ENCODE measurements at regions not wholly inside any gene's neighbourhood (a gene's known extent, or its start where the extent isn't known, plus 50 kb on each side); places are given as distances from the start of the nearest gene placed in this dataset.

DNA sequence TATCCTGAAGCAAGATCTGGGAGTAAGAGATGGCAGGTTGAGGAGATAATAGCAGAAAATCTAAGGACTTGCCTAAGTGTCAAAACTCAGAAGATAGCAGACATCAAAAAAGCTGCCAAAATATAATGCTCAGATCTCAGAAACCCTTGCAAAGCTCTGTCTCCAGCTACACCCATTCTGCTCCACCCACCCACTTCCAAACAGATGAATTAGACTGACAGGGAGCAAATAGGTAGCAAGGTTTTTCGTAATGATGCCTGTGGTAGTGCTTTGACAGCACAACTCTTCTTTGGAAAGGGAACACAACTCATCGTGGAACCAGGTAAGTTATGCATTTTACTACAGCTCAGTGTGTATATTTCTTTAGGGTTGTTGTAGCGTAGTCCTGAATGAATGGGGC, 132.6 kb downstream of the DAD1 start:
- no peak for DNase-seq (ENCODE audit: low read depth)

DNA sequence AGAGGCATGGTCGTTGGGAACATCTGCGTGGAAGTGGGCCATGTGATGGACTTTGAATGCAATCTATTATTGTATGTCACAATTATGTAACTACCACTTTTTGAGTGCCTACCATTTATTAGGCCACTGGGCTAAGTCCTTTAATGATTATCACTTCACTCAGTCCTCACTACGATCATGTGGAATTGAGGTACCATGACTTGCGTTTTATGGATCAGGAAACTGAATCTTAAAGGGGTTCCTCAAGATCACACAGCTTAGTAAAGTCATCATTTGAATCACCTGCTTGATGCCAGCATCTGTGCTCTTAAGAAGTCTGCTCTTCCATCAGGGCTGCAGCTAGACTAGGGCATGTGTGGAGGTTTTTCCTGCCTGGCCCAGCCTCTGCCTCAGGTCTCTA, 136.7 kb downstream of the DAD1 start:
- no peak for DNase-seq (ENCODE audit: low read depth)

DNA sequence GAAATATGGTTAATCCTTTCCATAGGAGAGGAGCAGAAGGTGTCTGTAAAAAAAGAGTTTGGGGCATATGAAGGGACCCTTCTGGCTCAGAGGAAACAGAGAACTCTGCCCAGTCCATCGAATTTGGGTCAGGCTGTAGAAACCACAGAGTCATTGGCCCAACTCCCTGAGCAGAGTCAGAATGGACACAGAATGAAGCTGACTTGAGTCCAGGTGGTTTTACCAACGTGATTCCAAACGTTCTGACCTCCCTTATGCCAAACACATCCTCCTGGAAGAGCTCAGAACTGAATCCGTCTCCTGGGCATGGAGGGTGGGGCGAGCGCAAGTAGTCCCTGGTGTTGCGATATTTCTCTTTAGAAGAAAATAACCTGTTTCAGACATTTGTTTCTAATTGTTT, 138.8 kb downstream of the DAD1 start:
- DNase-seq (ENCODE audit: low read depth), result no peak

DNA sequence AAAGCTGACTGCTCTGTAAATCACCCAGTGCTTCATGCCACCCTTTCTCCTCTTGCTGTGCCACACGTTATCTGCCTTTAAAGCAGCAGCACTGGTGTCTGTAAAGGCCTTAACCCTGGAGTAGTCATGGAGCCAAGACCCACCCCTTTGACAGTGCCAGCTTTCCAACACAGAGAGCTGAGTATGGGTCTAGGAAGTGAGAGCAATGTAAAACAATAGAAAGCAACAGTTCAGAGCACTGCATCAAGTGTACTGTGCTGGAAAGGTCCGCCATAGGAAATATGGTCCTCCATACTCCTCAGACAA, 139.5 kb downstream of the DAD1 start:
- no peak for DNase-seq (ENCODE audit: low read depth)

DNA sequence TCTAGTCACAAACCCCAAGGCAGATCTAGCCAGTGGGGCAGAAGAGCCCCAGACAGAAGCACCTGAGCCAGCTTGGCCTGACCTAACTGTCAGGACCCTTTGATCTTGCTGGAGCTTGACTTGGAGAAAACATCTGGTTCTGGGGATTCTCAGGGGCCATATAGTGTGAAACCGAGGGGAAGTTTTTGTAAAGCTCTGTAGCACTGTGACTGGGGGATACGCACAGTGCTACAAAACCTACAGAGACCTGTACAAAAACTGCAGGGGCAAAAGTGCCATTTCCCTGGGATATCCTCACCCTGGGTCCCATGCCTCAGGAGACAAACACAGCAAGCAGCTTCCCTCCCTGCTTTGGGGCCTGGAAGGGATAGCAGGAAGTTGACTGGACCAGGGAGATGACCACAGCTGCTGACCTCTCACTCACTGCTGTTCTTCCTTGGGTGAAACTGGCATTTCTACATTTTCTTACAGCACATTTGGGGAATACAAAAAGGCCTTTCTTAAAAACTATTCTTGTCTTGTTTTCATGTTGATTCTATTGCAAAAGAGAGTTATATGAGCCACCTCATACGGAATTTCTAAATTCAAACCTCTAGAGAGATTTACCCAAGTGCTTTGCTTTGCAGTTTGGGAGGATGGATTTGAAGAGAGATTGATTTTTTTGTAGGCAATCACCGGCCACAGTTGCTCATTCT, 140.0 kb downstream of the DAD1 start:
- DNase-seq (ENCODE audit: low read depth), result no peak

DNA sequence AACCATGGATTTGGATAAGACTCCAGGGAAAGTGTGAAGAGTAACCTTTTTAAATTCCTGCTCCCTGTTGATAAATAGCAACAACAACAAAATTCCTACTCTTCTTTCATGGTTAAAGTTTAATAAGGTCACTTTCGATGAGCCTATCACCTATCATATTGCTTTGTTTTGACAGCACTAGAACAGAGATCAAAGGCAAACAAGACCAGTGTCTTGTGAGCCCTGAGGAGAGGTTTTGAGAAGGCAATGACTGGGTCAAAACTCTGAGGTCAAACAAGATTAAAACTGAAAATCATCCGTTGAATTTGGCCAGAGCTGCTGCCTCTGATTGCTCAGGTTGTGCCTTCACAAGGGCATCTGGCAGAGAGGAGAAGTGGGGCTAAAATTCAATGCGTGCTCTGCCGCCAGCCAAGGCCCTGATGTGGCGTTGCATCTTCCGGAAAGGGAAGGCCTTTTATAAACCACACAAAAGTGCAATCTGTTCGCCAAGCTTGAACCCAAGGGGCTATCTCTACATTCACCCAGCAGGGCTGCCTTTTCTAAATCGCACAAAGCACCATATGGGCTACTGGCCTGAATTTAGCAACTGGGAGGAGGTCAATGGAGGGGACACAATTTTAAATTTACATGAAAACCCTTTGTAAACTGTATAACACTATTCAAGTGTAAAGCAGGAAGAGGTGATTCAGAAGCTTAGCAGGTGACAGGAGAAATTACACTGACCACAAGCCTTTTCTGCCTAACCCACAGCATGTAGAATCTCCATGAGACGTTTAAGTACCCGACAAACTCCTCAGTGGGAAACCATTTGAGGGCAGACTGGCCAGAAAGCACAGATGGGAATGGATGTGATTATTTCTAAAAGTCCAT, 140.8 kb downstream of the DAD1 start:
- DNase-seq (ENCODE audit: low read depth), result no peak

DNA sequence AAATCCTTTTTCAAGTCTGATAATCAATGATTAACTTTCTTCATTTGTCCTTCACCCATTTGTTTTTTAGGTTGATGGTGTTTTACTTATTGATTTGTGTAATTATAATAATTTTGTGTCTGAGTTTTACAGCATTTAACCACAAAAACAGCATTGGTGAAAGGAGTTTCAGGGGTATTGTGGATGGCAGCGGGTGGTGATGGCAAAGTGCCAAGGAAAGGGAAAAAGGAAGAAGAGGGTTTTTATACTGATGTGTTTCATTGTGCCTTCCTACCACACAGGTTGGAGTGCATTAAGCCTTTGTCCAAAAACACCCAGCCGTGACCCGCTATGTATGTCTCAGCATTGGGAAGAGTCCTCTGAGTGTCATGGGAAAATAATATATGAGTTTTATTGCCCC, 150.3 kb downstream of the DAD1 start:
- DNase-seq (ENCODE audit: low read depth), result no peak

DNA sequence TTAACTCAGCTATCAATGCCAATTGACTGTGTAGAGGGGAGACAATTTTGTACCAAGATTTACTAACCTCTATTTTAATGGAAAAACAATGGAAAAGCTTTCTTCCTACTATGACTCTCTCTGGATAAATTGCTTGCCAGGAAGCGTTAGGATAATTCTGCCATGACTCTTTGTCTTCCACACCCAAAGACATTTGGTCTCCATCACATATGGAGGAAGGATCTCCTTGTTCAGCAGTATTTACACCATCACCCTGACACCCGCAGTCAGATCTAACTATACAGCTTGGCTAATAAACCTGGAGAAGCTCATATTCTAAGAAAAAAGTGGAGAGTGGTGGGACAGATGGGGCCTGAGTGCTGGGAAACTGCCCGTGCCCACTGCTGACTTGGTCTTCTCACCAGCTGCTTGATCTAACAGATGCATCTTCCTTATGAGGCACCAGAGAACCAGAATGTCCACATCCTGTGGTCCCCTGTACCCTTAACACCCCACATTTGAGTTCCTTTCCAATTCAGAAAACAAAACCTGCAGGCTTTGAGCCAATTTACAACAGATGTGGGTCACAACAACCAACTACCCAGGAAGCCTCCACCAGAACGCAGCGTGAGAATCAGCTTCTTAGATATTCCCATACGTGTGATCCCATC, 154.0 kb downstream of the DAD1 start:
- no peak for DNase-seq (ENCODE audit: low read depth)

DNA sequence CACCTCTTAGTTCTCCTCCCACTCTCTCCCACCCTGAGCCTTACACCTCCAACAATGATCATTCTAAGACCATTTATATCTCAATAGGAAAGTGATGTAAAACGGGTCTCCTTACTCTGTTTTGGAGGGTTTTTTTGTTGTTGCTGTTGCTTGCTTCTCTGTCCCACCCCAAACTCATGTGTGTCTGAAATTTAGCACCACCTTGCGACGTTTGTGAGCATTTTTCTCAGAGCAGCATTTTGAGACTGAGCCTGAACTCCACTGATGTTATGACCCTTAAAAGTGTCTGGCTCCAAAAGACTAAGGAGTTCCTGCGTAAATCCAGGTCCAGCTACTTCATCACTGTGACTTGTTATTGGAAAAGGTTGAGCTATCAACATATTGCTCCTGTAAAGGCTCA, 155.0 kb downstream of the DAD1 start:
- DNase-seq (ENCODE audit: low read depth), result no peak

DNA sequence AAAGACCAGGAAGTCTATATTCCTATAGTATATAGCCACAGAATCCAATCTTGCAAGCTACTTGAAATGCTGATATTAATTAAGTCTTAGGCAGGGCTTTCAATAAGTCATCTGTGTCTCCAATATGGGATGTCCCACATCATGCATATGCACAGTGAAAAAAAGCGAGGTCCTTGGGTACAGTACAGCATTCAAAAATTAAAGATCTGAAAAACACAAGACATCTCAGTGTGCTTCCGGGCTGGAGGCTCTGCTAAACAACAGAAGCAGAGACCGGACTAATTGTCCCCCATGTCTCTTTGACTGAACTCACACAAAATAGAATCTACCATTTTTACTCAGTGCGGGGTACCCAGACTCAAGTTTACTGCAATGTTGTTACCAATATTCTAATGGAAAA, 156.0 kb downstream of the DAD1 start:
- DNase-seq (ENCODE audit: low read depth), result no peak

DNA sequence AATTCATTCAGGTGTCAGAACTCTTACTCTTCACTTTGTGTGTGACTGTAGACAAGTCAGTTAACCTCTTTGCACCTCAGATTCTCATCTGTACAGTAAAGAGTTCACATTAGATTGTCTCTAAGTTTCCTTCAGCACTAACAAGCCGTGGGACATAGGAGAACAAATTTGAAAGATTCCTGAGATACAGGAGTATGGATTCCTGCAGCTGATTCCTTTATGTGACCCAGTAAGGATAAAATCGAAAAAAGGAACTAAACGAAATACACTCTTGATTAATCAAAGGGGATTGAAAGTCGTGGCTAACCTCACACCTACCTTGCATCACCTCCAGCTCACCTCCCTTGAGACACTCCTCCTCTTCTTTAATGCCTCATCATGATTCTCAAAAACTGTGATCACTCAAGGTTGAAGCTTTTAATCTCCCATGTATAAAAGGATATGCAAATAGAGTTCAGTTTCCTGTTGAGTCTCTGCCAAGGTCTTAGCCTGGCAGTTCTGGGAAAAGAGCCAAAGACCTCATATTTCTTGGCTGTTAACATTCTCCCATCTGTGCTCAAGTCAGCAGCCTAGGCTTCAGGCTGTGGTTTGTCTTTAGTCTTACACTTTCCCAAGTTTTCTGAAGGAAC, 156.6 kb downstream of the DAD1 start:
- DNase-seq (ENCODE audit: low read depth), result peak; percentile 44

DNA sequence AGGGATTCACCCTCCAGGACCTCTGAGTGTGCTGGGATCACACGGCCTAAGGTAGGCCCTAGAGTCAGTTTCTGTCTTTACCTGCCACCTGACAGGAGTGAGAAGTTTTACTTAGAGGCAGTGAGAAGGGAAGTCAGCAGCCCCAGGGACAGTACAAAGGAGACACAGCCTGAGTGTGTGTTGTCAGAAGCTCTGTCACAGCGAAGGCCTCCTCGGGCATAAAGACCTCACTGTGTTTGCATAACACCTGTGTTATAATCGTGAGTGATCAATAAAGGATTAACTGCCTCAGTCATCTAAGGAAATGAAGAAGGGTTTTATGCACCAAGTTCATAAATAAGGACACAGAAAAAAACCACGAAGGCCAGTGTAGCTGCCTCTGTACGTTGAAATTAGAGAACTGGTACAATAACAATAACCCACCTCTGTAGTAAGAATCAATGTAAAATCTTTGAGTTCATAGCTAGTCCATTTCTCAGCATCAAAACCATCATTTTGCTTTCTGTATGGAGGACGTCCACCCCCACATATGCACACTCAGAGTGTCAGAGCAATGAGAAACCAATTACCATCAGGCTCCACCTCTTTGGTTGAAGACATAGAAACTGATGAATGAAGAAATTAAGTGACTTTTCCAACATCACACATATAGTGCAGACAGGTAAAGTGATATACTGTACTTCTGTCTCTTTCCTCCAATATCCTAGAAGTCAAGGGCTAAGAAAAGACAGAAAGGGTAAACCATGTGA, 159.3 kb downstream of the DAD1 start:
- no peak for DNase-seq (ENCODE audit: low read depth)

DNA sequence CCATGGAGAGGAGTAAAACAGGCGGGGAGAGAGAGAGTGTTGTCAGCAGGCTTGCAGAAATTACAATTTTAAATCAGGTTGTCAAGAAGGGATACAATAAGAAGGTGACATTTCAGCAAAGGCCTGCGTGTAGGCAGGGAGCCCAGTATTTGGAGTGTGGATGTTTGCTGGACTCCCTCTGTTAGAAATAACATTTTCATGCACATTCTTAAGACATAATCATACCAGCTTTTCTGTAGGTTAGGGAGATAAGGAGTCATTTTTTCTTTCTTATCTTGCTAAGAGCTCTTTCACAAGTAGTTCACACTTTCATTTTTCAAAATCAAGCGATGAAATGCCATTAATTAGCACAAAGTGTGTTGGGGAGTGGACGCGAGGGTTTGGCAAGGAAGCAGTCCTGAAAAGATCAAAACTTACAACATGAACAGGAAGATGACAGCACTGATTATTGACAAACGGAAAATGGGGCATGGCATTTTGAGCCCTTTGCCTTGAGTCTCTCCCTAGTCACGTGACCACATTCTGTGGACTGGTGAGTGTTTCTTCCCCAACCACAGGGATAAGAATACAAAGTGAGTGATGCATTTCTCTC, 160.2 kb downstream of the DAD1 start:
- DNase-seq (ENCODE audit: low read depth), result no peak

DNA sequence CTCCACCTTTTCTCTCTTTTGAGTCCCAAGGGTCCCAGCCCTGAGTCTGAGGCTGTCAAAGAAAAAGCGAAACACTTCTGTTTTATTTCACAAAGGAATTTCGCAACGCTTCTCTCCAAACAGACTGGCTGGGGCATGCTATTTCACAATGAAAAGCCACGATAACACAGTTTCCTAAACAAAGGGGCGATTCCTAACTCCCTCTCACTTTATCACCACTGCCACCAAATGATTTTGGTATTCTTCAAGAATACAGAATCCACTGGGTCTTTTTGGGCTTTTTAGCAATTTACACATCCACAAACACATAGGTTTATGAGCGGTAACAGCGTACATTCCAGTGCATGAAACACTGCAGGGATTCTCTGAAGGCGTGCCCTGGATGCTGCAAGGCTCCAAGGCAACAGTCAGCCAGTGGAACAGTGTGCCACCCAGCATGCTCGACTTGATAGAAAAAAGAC, 161.2 kb downstream of the DAD1 start:
- DNase-seq (ENCODE audit: low read depth), result no peak

DNA sequence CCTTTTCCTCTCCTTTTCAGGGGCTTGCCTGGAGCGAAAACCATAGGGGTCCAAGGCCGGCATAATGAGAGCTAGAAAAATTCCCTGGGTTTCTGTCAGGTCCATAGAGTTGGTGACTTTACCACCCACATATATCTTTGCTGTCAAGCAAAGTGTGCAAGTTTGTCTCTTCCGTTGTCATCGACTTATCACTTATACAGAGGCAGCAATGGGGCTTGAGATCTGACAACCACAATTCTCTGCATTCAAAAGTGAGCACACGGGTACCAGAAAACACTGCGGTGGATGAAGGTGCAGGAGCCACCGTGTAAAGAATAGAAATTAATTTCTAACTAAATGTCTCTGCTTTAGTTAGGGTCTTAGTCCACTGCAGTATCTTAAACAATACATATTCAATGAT, 162.3 kb downstream of the DAD1 start:
- no peak for DNase-seq (ENCODE audit: low read depth)

DNA sequence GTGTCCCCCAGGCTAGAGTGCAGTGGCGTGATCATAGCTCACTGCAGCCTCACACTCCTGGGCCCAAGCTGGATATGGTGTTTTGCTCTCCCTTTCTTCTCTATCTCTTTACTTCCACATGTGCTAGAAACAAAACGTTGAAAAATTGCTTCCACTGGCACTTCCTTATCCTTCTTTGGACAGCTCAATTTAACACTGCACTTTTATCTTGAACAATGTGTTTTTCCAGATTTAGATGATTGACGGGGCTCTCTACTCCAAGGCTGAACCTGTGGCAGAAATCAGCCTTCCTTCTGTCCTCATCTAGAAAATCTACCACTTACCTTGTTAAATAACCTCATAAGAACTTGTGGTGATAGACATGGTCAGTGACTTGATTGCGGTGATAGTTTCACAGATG, 165.1 kb downstream of the DAD1 start:
- no peak for DNase-seq (ENCODE audit: low read depth)

DNA sequence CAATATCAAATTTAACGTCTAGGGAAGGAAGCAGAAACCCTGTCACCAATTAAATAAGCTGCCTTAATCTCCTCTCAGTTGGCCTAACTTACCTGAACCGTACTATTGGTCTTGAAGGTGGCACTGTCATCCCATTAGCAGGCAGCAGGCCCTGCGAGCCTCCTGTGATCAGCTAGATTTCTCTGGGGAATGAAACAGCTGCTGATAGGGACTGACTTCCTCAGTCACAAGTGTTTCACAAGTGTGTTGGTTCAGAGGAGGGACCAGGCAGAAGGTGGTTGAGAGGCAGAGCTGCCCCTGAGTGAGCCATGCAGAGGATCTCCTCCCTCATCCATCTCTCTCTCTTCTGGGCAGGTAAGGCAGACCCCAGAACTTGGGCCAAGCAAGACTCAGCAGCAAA, 166.8 kb downstream of the DAD1 start:
- DNase-seq (ENCODE audit: low read depth), result no peak

DNA sequence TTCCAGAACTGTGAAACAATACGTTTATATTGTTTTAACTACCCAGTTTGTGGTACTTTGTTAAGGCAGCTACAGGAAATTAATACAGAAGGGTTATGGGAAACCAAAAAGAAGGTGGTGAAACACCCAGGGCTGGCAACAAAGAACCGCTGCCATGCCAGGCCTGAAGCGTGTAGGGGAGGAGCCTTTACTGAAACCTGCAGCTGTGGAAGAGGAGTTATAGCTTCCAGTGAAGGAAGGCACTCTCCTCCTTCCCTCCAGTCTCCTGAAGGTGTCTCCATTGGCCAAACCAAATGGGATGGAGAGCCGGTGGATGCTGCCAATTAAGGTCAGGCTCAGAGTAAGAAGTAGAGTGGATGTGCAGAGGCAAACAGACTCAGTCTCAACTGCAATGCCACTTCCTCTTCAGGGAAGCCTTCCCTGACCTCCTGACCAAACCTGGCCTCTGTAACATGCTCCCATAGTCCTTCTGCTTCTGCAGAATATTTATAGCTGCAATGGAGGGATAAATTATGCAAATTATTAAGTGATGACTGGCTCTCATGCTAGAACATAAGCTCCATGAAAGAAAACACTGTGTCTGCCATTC, 168.3 kb downstream of the DAD1 start:
- no peak for DNase-seq (ENCODE audit: low read depth)

DNA sequence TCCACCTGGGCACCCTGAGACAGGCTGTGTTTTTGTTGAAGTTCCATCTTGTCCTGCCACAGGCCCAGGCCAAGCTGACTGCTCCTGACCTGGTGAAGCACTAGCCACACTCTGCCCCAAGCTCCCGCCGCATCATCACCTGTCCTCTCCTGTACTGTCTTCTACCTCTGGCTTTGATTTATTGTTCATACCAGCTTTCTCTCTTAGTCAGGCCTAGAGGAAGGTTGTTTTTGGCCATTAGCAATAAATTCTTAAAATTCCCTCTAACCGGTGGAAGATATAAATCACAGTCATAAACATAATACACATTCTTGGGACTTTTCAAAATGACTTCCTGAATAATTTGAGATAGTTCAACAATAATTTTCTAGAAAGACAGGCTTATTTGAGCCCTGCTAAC, 169.4 kb downstream of the DAD1 start:
- DNase-seq (ENCODE audit: low read depth), result no peak

DNA sequence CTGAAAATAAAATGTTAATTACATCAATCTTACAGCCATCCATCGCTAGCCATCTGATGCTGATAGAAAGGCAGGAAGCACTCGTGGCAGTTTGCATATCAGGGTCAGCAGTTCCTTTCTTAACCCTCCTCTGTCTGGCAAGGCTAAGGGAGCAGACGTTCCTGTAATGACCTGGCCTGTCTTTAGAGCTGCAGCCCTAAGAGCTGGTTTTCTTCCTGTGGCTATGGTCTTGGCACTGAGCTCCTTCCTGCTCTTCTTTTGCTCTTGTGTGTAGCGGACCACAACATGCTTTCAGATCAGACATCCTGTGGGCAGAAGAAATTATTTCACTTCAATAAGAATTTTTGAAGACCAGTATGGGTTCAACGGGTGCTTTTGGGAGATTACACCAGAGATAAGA, 170.4 kb downstream of the DAD1 start:
- no peak for DNase-seq (ENCODE audit: low read depth)

DNA sequence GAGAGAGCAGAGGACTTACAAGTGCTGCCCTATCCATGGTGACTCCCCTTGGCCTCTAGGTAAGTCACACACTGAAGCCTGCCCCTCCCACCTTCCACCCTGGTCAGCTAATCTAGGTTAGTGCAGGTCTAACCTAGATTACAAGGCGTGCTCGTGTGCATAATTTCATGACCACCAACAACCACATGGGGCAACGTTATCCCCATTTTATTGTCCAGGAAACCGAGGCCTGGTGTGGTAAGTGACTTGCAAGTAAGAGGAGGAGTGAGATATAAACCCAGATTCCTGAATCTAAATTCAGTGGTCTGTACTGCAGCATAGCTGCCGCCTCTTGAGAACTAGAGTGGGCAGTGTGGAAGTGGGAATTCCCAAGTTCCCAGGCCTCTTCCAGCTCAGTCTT, 171.1 kb downstream of the DAD1 start:
- DNase-seq (ENCODE audit: low read depth), result no peak
